ENCODE measurements at regions not wholly inside any gene's neighbourhood (a gene's known extent, or its start where the extent isn't known, plus 50 kb on each side); places are given as distances from the start of the nearest gene placed in this dataset.

GRCh38 chr16:50466170-50466569 lies 82.0 kb upstream of the NKD1 start:
- TF ChIP-seq JUND (IDR thresholded peaks at IDR 0.05) (no peak), EGR1 (IDR thresholded peaks at IDR 0.05; ENCODE audit: low read depth in 2 of 2) (no peak), CTCF (IDR thresholded peaks at IDR 0.05; ENCODE audit: low read depth, low read length, missing input control) (no peak), RAD21 (IDR thresholded peaks at IDR 0.05) (no peak), GABPA (IDR thresholded peaks at IDR 0.05 in 1 of 2, conservative IDR thresholded peaks at IDR 0.05 in 1 of 2) (no peak), MAX (IDR thresholded peaks at IDR 0.05) (no peak), HNF4G (IDR thresholded peaks at IDR 0.05) (no peak), YY1 (IDR thresholded peaks at IDR 0.05) (no peak), ATF3 (IDR thresholded peaks at IDR 0.05) (no peak), ZBTB33 (IDR thresholded peaks at IDR 0.05) (no peak), FOXA1 (IDR thresholded peaks at IDR 0.05) (no peak)
